Activated CD8-positive, alpha-beta T cell treated with anti-CD3 and anti-CD28 coated beads for 36 hours (primary cell): ENCODE measurements at regions not wholly inside any gene's neighbourhood (a gene's known extent, or its start where the extent isn't known, plus 50 kb on each side); places are given as distances from the start of the nearest gene placed in this dataset.

Experiments
- ATAC-seq: fragments of 200-7000 bp; cut with Tn5 transposase; one replicate; pipeline ENCODE4 v1.10.0; 2021; ENCODE audit warnings: mild to moderate bottlenecking, moderate library complexity
- CTCF ChIA-PET: fragments of 350-600 bp; sonication (Branson Sonifier 250); formaldehyde crosslinking; loops from one replicate; lab custom pipeline; 2021; ENCODE audit warnings: antibody characterized with exemption; lab: Charles Lee
- POLR2A ChIA-PET: fragments of 350-600 bp; sonication (Branson Sonifier 250); formaldehyde crosslinking; loops from one replicate; lab custom pipeline; 2021; ENCODE audit warnings: antibody characterized with exemption; lab: Charles Lee
- DNase-seq: peaks from one replicate; pipeline ENCODE4 v3.0.0-alpha.2; 2020
- H3K27ac Mint-ChIP-seq: one replicate; pipeline ENCODE4 v1.8.0; 2021; ENCODE audit warnings: mild to moderate bottlenecking, mixed read lengths
- H3K27me3 Mint-ChIP-seq: one replicate; pipeline ENCODE4 v1.8.0; 2021; ENCODE audit warnings: mixed read lengths
- H3K36me3 Mint-ChIP-seq: one replicate; pipeline ENCODE4 v1.8.0; 2021; ENCODE audit warnings: low read depth, mixed read lengths
- H3K4me1 Mint-ChIP-seq: one replicate; pipeline ENCODE4 v1.8.0; 2021; ENCODE audit warnings: low read depth, mixed read lengths
- H3K4me3 Mint-ChIP-seq: one replicate; pipeline ENCODE4 v1.8.0; 2021; ENCODE audit warnings: mild to moderate bottlenecking, moderate library complexity, mixed read lengths
- H3K9me3 Mint-ChIP-seq: one replicate; pipeline ENCODE4 v1.8.0; 2021; ENCODE audit warnings: mixed read lengths
- CTCF ChIP-seq: fragments of 200-600 bp; IDR thresholded peaks from one replicate; pipeline ENCODE4 v1.8.0; 2022; ENCODE audit warnings: antibody characterized with exemption, mild to moderate bottlenecking
- intact Hi-C: fragments of 100-400 bp; cut with micrococcal nuclease; formaldehyde crosslinking; loops from one replicate; pipeline ENCODE4 v1.10.0; 2022

GRCh38 chr5:171521219-171521633, 101.8 kb downstream of the FGF18 start:
- no peak for TF ChIP-seq CTCF
- Mint-ChIP-seq H3K4me1 (no peaks in the 10 kb centered on the region), H3K4me3 (no peak overlapping the region), H3K9me3 (no peaks in the 10 kb centered on the region), H3K36me3 (no peaks in the 10 kb centered on the region), H3K27ac (no peak overlapping the region), H3K27me3 (no peaks in the 10 kb centered on the region)
- ATAC-seq (no peak), DNase-seq (no peak)
- ChIA-PET POLR2A (no interaction called here), CTCF (no interaction called here)
- intact Hi-C loops: no loop called here

- Mint-ChIP-seq H3K4me1 (no peaks in the 10 kb centered on the region), H3K4me3 (no peak overlapping the region), H3K36me3 (no peaks in the 10 kb centered on the region), H3K9me3 (no peaks in the 10 kb centered on the region), H3K27me3 (peaks cover under 1% of the 10 kb centered on the region), H3K27ac (no peak overlapping the region)
- intact Hi-C loops: no loop called here
- ChIA-PET POLR2A (no interaction called here), CTCF (no interaction called here)
- ATAC-seq: no peak
- no peak for DNase-seq
- TF ChIP-seq CTCF: no peak
Observed at GRCh38 chr5:171521679-171522078, 102.2 kb downstream of the FGF18 start.

GRCh38 chr5:171523781-171524180, 104.3 kb downstream of the FGF18 start:
- ChIA-PET POLR2A (no interaction called here), CTCF (no interaction called here)
- DNase-seq: no peak
- no peak overlapping the region for H3K27ac Mint-ChIP-seq
- no peaks in the 10 kb centered on the region for H3K36me3 Mint-ChIP-seq
- intact Hi-C loops: no loop called here
- H3K4me1 Mint-ChIP-seq: no peaks in the 10 kb centered on the region
- H3K9me3 Mint-ChIP-seq: no peaks in the 10 kb centered on the region
- TF ChIP-seq CTCF: no peak
- peaks cover 4% of the 10 kb centered on the region for H3K27me3 Mint-ChIP-seq
- ATAC-seq: no peak
- H3K4me3 Mint-ChIP-seq: no peak overlapping the region

GRCh38 chr5:171524466-171524865, 105.0 kb downstream of the FGF18 start:
- no peak for TF ChIP-seq CTCF
- ChIA-PET POLR2A (no interaction called here), CTCF (no interaction called here)
- no peaks in the 10 kb centered on the region for H3K36me3 Mint-ChIP-seq
- intact Hi-C loops: no loop called here
- DNase-seq (no peak), ATAC-seq (no peak)
- no peaks in the 10 kb centered on the region for H3K9me3 Mint-ChIP-seq
- no peaks in the 10 kb centered on the region for H3K4me1 Mint-ChIP-seq
- no peak overlapping the region for H3K27ac Mint-ChIP-seq
- H3K4me3 Mint-ChIP-seq: no peak overlapping the region
- peaks cover 4% of the 10 kb centered on the region for H3K27me3 Mint-ChIP-seq

- intact Hi-C loops: no loop called here
Observed at GRCh38 chr5:171525085-171525484, 105.6 kb downstream of the FGF18 start.

More at GRCh38 chr5:171525085-171525484, 105.6 kb downstream of the FGF18 start:
- POLR2A ChIA-PET: no interaction called here
- DNase-seq: no peak
- H3K9me3 Mint-ChIP-seq: no peaks in the 10 kb centered on the region
- H3K27me3 Mint-ChIP-seq: peaks cover 4% of the 10 kb centered on the region
- no peaks in the 10 kb centered on the region for H3K36me3 Mint-ChIP-seq
- H3K4me1 Mint-ChIP-seq: no peaks in the 10 kb centered on the region
- no peak overlapping the region for H3K27ac Mint-ChIP-seq
- TF ChIP-seq CTCF: no peak
- H3K4me3 Mint-ChIP-seq: no peak overlapping the region
- ATAC-seq: no peak
- CTCF ChIA-PET: no interaction called here
